ENCODE measurements at regions not wholly inside any gene's neighbourhood (a gene's known extent, or its start where the extent isn't known, plus 50 kb on each side); places are given as distances from the start of the nearest gene placed in this dataset.

DNA sequence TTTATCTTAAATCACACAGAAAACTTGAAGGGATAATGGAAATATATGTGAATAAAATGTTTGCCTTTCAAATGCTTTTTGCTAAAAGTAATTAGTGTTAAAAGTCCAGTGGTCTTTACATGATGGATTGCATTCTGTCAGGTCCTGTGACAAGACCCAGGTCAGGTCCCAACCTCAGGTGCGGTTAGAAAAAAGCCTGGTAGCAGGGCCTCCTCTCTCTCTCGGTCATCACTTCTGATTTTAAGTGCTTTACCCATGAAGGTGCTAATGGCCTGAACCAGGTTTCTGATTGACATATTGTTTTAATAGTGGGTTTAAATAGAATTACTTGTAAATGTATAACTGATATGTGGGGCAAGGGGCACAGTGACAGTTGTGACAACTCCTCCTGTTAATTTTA is 736.3 kb downstream of the POM121L12 start:
- no CpG with 5 or more reads among the region's 2 CpGs for WGBS (ENCODE audit: insufficient coverage)
- H3K9me3 Mint-ChIP-seq: peaks cover 4 to 21% (median 12%) of the 10 kb centered on the region in 7 donors

DNA sequence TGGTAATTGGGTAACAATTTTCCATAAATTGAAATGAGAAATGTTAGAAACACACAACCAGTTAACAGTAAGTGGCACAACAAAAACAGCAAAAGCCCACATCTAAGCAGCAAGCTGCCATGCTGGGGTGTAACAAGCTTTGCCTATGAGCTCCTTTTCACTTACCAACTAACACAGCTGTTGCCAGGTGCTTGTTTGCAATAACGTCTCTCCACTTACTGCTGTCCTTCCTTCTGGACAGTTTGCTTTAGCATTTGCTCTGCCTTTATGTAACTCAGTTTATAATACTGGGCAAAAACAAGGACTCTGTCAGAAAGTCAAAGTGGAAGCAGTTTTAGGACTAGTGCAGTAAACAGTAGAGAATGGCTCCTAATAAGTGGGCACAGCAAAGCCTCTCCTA is 740.9 kb downstream of the POM121L12 start:
- Histone ChIP-seq H4K20me1 (ENCODE audit: insufficient read depth, low read length) (no peaks in the 10 kb centered on the region), H3K27ac (ENCODE audit: low read depth in 1 of 2, low read length in 2 of 2) (no peak overlapping the region)
- intact Hi-C loops (cut with micrococcal nuclease): no loop called here

More for the DNA sequence above, 736.3 kb downstream of the POM121L12 start:
- H3K9me3 ChIP-seq (replicated peaks in 1 of 2; ENCODE audit: control insufficient read depth in 1 of 2, insufficient read depth in 1 of 2, low read length in 2 of 2): peaks cover 22 to 26% of the 10 kb centered on the region in 2 donors
- H3K9ac ChIP-seq (ENCODE audit: insufficient read depth, low read length, poor library complexity, severe bottlenecking): no peak overlapping the region
- Mint-ChIP-seq H3K36me3 (no peaks in the 10 kb centered on the region), H3K4me1 (no peaks in the 10 kb centered on the region), H3K27ac (no peak overlapping the region), H3K4me3 (no peak overlapping the region), H3K27me3 (ENCODE audit: low read depth in 3 of 3) (no peaks in the 10 kb centered on the region)
- no peak for TF ChIP-seq CTCF (IDR thresholded peaks at IDR 0.05)
- intact Hi-C loops (cut with micrococcal nuclease): no loop called here
- no peaks in the 10 kb centered on the region for H3K36me3 ChIP-seq (replicated peaks in 1 of 2; ENCODE audit: control insufficient read depth in 1 of 2, insufficient read depth in 2 of 2, low read length in 2 of 2)
- no peak overlapping the region for H3K27ac ChIP-seq (ENCODE audit: low read depth in 1 of 2, low read length in 2 of 2)
- H2AFZ ChIP-seq (ENCODE audit: insufficient read depth, low read depth, low read length, poor library complexity, severe bottlenecking): no peak overlapping the region
- H4K20me1 ChIP-seq (ENCODE audit: insufficient read depth, low read length): no peaks in the 10 kb centered on the region
- no peaks in the 10 kb centered on the region for H3K27me3 ChIP-seq (ENCODE audit: control insufficient read depth in 2 of 2, insufficient read depth in 2 of 2, low read length in 2 of 2)
- no peak for DNase-seq
- no peak overlapping the region for H3K4me2 ChIP-seq (replicated peaks; ENCODE audit: extremely low read depth, low read length, poor library complexity, severe bottlenecking)
- H3K4me3 ChIP-seq (replicated peaks in 1 of 3; ENCODE audit: low read depth in 2 of 3, low read length in 3 of 3): no peak overlapping the region
- H3K4me1 ChIP-seq (ENCODE audit: control insufficient read depth in 1 of 2, insufficient read depth in 2 of 2, low read length in 2 of 2): no peaks in the 10 kb centered on the region
- H3K79me2 ChIP-seq (ENCODE audit: insufficient read depth, low read length): no peaks in the 10 kb centered on the region

More for the DNA sequence above, 740.9 kb downstream of the POM121L12 start:
- Mint-ChIP-seq H3K27ac (no peak overlapping the region), H3K9me3 (peaks cover 0 to 13% (median 7%) of the 10 kb centered on the region in 7 donors), H3K4me3 (no peak overlapping the region), H3K4me1 (no peaks in the 10 kb centered on the region), H3K27me3 (ENCODE audit: low read depth in 3 of 3) (no peaks in the 10 kb centered on the region), H3K36me3 (no peaks in the 10 kb centered on the region)
- DNase-seq: no peak
- no peaks in the 10 kb centered on the region for H3K79me2 ChIP-seq (ENCODE audit: insufficient read depth, low read length)
- WGBS (ENCODE audit: insufficient coverage): 71% methylated on average over 1 of the region's 1 CpG
- no peak overlapping the region for H3K4me2 ChIP-seq (replicated peaks; ENCODE audit: extremely low read depth, low read length, poor library complexity, severe bottlenecking)
- H3K36me3 ChIP-seq (replicated peaks in 1 of 2; ENCODE audit: control insufficient read depth in 1 of 2, insufficient read depth in 2 of 2, low read length in 2 of 2): no peaks in the 10 kb centered on the region
- no peak for TF ChIP-seq CTCF (IDR thresholded peaks at IDR 0.05)
- no peak overlapping the region for H2AFZ ChIP-seq (ENCODE audit: insufficient read depth, low read depth, low read length, poor library complexity, severe bottlenecking)
- no peaks in the 10 kb centered on the region for H3K27me3 ChIP-seq (ENCODE audit: control insufficient read depth in 2 of 2, insufficient read depth in 2 of 2, low read length in 2 of 2)
- no peak overlapping the region for H3K4me3 ChIP-seq (replicated peaks in 1 of 3; ENCODE audit: low read depth in 2 of 3, low read length in 3 of 3)
- H3K9ac ChIP-seq (ENCODE audit: insufficient read depth, low read length, poor library complexity, severe bottlenecking): no peak overlapping the region
- no peaks in the 10 kb centered on the region for H3K4me1 ChIP-seq (ENCODE audit: control insufficient read depth in 1 of 2, insufficient read depth in 2 of 2, low read length in 2 of 2)
- H3K9me3 ChIP-seq (replicated peaks in 1 of 2; ENCODE audit: control insufficient read depth in 1 of 2, insufficient read depth in 1 of 2, low read length in 2 of 2): peaks cover 23 to 35% of the 10 kb centered on the region in 2 donors

All from CD14-positive monocyte (primary cell).